A204.1 (cell line): ENCODE measurements at regions not wholly inside any gene's neighbourhood (a gene's known extent, or its start where the extent isn't known, plus 50 kb on each side); places are given as distances from the start of the nearest gene placed in this dataset.

Source experiments
- FAIRE-seq: peaks from 2 replicates; lab custom pipeline; 2012; peaks lifted over from hg19 to GRCh38; lab: Jason Lieb, UNC

DNA sequence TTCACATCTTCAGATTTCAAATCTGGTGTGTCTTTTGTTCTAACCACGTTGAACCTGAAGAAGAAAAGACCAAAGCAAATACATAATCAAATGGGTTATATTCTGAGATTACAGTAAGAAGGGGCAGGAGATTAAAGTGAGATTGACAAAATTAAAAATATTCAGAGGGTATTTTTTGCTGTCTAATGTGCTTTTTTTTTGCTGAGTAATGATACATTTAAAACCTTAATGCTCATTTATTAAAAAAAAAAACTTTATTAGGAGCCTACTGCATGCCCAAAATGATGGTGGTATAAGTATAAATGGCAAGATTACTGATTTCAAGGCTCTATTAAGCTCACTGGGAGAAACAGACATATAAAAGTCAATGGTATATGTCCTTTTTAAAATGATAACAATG is 459.4 kb downstream of the FGF9 start:
- FAIRE-seq = no peak

- no peak for FAIRE-seq
Measured at GRCh38 chr13:22134261-22134660, 463.4 kb downstream of the FGF9 start.

DNA sequence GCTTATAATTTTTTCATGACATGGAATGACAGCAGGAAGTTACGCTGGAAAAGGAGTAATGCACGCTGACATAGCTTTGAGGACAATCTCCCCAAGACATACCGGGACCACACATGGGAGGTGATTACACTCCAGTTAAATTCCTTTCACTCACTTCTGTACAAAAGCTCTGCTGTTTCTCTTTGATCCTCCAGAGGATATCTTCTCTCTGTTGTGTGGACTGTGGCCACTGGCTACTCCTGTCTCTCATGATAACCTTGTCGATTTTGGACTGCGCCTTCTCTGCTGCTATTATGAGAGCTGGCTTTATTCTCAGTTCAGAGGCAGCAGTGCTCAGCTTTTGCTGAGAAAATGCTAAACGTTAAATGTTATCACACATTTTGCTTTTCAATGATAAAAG is 464.6 kb downstream of the FGF9 start:
- FAIRE-seq = no peak

DNA sequence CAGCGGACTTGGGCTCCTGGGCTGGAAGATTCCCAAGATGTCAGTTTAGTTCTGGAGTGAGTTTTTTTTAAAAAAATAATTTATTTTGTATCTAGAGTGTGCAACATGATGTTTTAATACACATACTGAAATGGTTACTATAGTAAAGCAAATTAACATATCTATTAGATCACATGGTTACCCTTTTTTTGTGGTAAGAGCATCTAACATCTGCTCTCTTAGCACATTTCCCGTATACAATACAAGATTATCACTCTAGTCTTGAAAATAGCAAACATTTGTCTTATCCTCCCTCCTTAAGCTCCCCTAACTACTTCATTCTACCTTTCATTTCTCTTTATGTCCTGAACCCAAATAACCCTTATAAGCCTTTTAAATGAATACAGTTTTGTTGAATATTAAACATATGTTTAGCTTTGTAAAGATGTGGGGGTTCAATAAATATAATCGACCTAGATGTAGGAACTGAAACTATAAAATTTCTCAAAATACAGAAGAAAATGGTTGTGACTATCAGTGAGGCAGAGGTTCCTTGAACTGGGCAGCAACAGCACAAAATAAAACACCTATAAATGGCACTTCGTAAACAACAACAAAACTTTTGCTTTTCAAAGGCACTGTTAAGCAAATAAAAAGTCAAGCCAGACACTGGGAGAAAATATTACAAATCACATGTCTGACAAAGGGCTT is 466.6 kb downstream of the FGF9 start:
- no peak for FAIRE-seq

DNA sequence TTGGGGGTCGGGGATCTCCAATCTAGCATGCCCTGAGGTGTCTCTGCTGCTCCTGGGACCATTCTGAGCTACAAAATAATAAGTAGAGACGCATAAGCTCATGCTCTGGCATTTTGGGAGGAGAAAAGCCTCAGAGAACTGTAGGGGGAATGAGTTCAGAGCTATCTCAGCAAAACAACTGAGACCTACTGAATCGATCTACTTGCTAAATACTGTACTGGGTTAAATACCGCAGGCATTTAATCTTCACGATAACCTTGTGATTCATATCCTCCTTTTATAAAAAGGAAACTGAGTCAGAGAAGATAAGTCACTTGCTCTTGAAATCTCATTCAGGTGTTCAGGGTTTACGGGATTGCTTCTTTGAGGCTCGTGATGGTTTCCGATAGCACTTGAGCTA is 468.1 kb downstream of the FGF9 start:
- FAIRE-seq = no peak

GRCh38 chr13:22141716-22142115 is 470.8 kb downstream of the FGF9 start:
- FAIRE-seq = no peak

- no peak for FAIRE-seq
Measured at GRCh38 chr13:22143671-22144070, 472.8 kb downstream of the FGF9 start.

- no peak for FAIRE-seq
Measured at GRCh38 chr13:22144806-22145205, 473.9 kb downstream of the FGF9 start.

GRCh38 chr13:22148187-22148586 is 477.3 kb downstream of the FGF9 start:
- FAIRE-seq = no peak

GRCh38 chr13:22152751-22153150 is 481.9 kb downstream of the FGF9 start:
- no peak for FAIRE-seq

- FAIRE-seq = no peak
Measured at GRCh38 chr13:22154041-22154440, 483.2 kb downstream of the FGF9 start.

GRCh38 chr13:22161871-22162270 is 491.0 kb downstream of the FGF9 start:
- FAIRE-seq = no peak

- FAIRE-seq = no peak
Measured at GRCh38 chr13:22162889-22163288, 492.0 kb downstream of the FGF9 start.

DNA sequence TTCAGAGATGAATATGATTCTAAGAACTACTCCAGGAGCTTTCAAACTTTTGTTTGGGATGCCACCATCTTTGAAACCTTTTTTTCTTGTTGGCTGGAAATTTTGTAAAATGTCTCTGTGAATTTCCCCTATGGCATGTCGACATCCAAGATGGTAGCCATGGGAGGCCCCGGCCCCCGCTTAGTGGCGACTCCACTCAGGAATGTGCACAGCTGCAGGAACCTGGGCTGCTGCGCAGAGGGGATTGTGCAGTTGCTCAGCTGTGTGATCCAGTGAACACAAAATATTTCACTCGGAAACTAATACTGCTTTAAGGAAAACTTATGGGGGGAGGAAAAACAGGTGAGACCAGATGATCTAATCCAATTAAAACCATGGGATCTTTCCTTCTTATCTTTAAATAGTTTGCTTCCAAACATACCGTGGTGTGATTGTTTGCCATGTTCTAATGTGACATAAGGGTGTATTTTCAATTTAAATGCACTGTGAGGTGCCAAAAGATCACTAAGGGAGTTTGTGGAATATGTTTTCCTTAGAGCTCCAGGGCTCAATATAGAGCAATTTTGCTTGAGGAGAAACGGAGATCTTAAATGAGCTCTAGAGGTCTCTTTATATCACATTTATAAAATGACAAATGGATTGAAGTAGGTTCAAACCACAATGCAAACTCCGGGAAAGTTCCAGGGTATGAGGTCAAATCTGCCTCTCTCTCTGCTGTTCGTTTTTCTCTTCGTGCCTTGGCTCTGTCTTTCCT is 497.7 kb downstream of the FGF9 start:
- FAIRE-seq = no peak

- FAIRE-seq = no peak
Measured at GRCh38 chr13:22169473-22169872, 498.6 kb downstream of the FGF9 start.

DNA sequence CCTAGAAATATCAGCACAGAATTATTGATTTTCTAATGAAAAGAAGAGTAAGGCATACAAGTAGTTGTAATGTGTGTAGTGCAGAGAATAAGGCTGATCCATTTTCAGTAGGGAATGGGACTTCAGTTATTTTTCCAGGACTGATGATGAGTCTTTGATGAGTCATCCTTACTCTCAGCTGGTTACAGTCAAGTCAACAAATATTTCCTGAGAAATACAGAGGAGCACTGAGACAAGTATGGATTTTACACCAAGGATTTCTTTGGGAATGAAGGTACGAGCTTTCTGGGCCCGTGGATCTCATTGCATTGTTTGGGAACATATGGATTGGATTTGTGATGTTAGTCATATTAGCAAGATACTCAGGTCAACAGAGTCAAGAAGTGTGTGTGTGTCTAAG is 502.7 kb downstream of the FGF9 start:
- FAIRE-seq = no peak

DNA sequence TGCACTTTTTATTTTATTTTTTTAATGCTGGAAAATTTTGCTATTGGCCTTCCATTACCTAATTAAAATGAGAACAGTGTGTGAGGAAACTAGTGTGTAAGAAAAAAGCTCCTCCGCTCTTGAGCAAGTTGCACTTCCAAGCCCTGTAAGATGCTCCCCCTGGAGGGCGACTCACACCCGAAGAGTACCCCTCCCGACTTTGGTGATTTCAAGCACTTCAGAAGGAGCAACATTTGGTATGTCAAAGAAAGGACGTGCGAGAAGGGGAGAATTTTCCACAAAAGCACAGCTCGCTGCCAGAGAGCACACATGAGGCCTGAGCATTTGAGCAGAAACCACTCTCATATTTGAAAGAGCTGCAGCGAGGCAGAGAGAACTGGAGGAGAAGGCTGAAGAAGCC is 504.4 kb downstream of the FGF9 start:
- no peak for FAIRE-seq

DNA sequence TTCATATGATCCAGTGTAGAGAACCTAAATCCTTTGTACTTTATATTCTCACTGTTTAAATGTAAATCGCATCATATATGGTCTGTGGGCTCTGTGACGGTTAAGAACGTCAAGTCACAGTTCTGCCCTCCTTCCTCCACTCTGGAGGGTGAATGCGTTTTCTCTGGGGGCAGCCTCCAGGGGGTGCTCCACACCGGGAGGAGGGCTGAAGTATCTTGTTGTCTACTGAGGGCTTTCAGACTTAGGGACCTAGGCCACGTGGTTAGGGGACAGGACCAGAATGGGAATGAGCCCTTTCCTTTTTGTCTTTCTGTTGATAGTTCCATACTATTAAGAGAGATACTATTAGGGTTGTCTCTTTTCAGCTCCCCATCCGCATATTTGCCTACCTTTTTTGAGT is 504.9 kb downstream of the FGF9 start:
- FAIRE-seq = no peak

DNA sequence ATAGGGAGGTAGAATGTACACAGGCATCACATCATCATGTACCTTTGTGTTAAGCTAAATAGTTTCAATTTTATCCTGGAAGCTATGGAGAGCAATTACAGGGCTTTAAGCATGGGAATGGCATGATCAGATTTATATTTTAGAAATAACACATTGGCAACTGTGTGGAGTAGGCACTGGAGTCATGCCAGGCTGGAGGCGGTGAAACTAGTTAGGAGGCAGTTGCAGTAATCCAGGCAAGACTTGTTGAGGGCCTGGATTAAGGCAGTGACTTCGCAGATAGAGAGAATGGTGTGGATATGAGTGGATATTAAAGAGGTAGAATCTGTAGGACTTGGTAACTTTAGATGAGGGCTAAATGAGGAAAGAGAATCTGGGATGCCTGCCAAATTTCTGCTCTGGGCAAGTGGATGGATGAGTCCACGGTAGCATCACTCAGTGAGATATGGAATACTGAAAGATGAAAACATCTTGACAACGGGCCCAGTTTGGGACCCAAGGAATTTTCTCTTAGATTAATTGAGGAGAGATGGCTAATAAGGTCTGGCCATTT is 506.2 kb downstream of the FGF9 start:
- FAIRE-seq = no peak

DNA sequence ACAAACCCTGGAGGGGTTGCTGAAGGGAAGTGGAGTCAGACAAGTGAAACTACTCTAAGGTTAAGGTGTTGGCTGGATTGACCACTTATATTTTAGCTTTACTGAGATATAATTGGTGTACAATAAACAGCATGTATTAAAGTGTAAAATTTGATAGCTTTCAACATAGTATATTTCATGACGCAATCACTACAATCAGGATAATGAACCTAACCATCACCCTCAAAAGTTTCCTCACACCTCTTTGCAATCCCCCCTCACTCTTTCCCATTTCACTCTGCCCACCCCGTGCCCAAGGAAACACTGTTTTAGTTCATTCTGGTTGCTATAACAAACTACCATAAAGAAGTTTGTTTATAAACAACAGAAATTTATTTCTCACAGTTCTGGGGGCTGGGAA is 508.0 kb downstream of the FGF9 start:
- FAIRE-seq = no peak

DNA sequence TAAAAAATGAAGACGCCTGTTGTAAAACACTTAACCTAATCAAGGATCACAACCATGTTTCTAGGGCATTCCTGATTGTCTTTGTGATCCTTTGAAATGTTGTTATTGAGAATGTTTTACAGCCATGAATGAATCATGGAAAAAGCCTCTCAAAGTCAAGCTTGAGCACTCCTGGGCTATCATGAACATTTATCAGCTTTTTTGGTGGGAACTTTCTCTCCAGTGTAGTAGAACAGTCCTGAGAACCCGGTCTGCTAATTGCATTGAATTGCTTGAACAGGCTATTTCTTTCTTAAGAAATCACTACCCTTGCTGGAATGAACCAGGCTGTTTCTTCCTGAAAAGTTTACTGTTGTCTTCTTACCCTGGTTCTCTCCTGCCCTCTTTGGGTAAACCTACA is 516.5 kb downstream of the FGF9 start:
- no peak for FAIRE-seq

GRCh38 chr13:22189176-22190048 is 518.5 kb downstream of the FGF9 start:
- FAIRE-seq = no peak

GRCh38 chr13:22193070-22193469 is 522.2 kb downstream of the FGF9 start:
- no peak for FAIRE-seq
